Left ventricle myocardium inferior (tissue), 1 donor: ENCODE measurements at regions not wholly inside any gene's neighbourhood (a gene's known extent, or its start where the extent isn't known, plus 50 kb on each side); places are given as distances from the start of the nearest gene placed in this dataset.

Experiments used
- DNase-seq: peaks from one replicate; pipeline ENCODE4 v3.0.0-alpha.2; 2020
- H3K27ac ChIP-seq: fragments of 200-600 bp; replicated peaks from 2 replicates; pipeline ENCODE4 v1.8.0; 2021
- H3K27me3 ChIP-seq: fragments of 200-600 bp; 2 replicates; pipeline ENCODE4 v1.8.0; 2021; ENCODE audit warnings: low read depth
- H3K36me3 ChIP-seq: fragments of 200-600 bp; 2 replicates; pipeline ENCODE4 v1.8.0; 2021
- H3K4me1 ChIP-seq: fragments of 200-600 bp; 2 replicates; pipeline ENCODE4 v1.8.0; 2021
- H3K4me3 ChIP-seq: fragments of 200-600 bp; 2 replicates; pipeline ENCODE4 v1.8.0; 2021; ENCODE audit warnings: mild to moderate bottlenecking, moderate library complexity
- H3K9me3 ChIP-seq: fragments of 200-600 bp; replicated peaks from 2 replicates; pipeline ENCODE4 v1.8.0; 2021
- CTCF ChIP-seq: fragments of 200-600 bp; IDR thresholded peaks from 2 replicates; pipeline ENCODE4 v1.8.0; 2021; ENCODE audit warnings: antibody characterized with exemption, mild to moderate bottlenecking, borderline replicate concordance
- intact Hi-C: fragments of 100-400 bp; cut with micrococcal nuclease; formaldehyde crosslinking; loops from one replicate; pipeline ENCODE4 v1.11.0; 2022
- donor health status: DM: no; HTN: yes; CAD: no; lungs with severe emphysema.

GRCh38 chr22:48594016-48594756 is 1233.5 kb downstream of the BRD1 start:
- Histone ChIP-seq H3K9me3 (peaks cover 12% of the 10 kb centered on the region), H3K4me1 (no peaks in the 10 kb centered on the region), H3K36me3 (no peaks in the 10 kb centered on the region), H3K27me3 (peaks cover 80% of the 10 kb centered on the region), H3K27ac (no peak overlapping the region), H3K4me3 (no peak overlapping the region)
- no peak for TF ChIP-seq CTCF
- no peak for DNase-seq
- intact Hi-C loops = no loop called here

DNA sequence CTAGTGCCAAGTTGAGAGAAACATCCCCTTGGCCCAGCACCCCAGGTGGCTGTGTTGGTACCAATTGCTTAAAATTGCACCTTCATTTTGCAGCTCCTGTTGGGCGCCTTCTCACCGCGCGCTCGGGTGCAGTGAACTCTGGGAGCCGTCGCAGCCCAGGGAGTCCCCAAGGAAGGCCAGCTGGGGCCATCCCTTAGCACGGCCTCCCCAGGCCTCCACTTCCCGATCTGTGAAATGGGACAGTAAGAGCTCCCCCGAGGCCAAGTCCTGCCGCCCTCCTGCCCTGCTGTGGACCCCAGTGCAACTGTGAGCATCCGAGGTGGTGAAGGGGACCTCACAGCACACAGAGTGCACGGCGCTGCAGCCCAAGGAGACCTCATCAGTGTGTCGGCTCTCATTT is 1234.1 kb downstream of the BRD1 start:
- Histone ChIP-seq H3K4me3 (no peak overlapping the region), H3K9me3 (peaks cover 7% of the 10 kb centered on the region), H3K36me3 (no peaks in the 10 kb centered on the region), H3K27me3 (peaks cover 81% of the 10 kb centered on the region), H3K27ac (no peak overlapping the region), H3K4me1 (no peaks in the 10 kb centered on the region)
- TF ChIP-seq CTCF = no peak
- DNase-seq = no peak
- intact Hi-C loops = no loop called here

GRCh38 chr22:48592931-48593330 is 1234.7 kb downstream of the BRD1 start:
- peaks cover 83% of the 10 kb centered on the region for H3K27me3 ChIP-seq
- intact Hi-C loops = no loop called here
- no peaks in the 10 kb centered on the region for H3K4me1 ChIP-seq
- no peaks in the 10 kb centered on the region for H3K36me3 ChIP-seq
- H3K4me3 ChIP-seq = no peak overlapping the region
- peaks cover under 1% of the 10 kb centered on the region for H3K9me3 ChIP-seq
- no peak overlapping the region for H3K27ac ChIP-seq
- no peak for TF ChIP-seq CTCF
- no peak for DNase-seq

- DNase-seq = no peak
- no peaks in the 10 kb centered on the region for H3K36me3 ChIP-seq
- H3K4me1 ChIP-seq = no peaks in the 10 kb centered on the region
- no peak overlapping the region for H3K27ac ChIP-seq
- TF ChIP-seq CTCF = no peak
- peaks cover 83% of the 10 kb centered on the region for H3K27me3 ChIP-seq
- no peak overlapping the region for H3K4me3 ChIP-seq
- no peaks in the 10 kb centered on the region for H3K9me3 ChIP-seq
- intact Hi-C loops = no loop called here
Measured at GRCh38 chr22:48592488-48592887, 1235.2 kb downstream of the BRD1 start.

GRCh38 chr22:48592066-48592345 is 1235.7 kb downstream of the BRD1 start:
- no peak overlapping the region for H3K27ac ChIP-seq
- intact Hi-C loops = no loop called here
- H3K9me3 ChIP-seq = no peaks in the 10 kb centered on the region
- no peaks in the 10 kb centered on the region for H3K36me3 ChIP-seq
- peaks cover 83% of the 10 kb centered on the region for H3K27me3 ChIP-seq
- no peak overlapping the region for H3K4me3 ChIP-seq
- TF ChIP-seq CTCF = no peak
- H3K4me1 ChIP-seq = no peaks in the 10 kb centered on the region
- DNase-seq = no peak
